ENCODE measurements at regions not wholly inside any gene's neighbourhood (a gene's known extent, or its start where the extent isn't known, plus 50 kb on each side); places are given as distances from the start of the nearest gene placed in this dataset.
A peak's percentile ranks its signal among the peaks of the same experiment; 100 is the strongest.
"Not testable (repeated sequence)": the region's sequence is repeated elsewhere in the genome, so short reads cannot be mapped to it uniquely, and the experiment has no call there.

- intact Hi-C loops (cut with micrococcal nuclease); ATAC-seq; DNase-seq: not testable (repeated sequence)
These were observed 138.6 kb downstream of the LCA5 start for GRCh38 chr6:79398617-79399016.

GRCh38 chr6:79396625-79397024 is 140.6 kb downstream of the LCA5 start:
- DNase-seq (no peak), ATAC-seq (no peak)
- intact Hi-C loops (cut with micrococcal nuclease), result no loop called here

- ATAC-seq, result peak; percentile 84
- intact Hi-C loops (cut with micrococcal nuclease), result no loop called here
- no peak for DNase-seq
These were observed 142.5 kb downstream of the LCA5 start for GRCh38 chr6:79394690-79395089.

- intact Hi-C loops (cut with micrococcal nuclease), result no loop called here
- DNase-seq, result no peak
- no peak for ATAC-seq
These were observed 145.1 kb downstream of the LCA5 start for GRCh38 chr6:79392094-79392493.

GRCh38 chr6:79391480-79391879 is 145.8 kb downstream of the LCA5 start:
- no peak for ATAC-seq
- no peak for DNase-seq
- intact Hi-C loops (cut with micrococcal nuclease), result no loop called here

- DNase-seq, result no peak
- intact Hi-C loops (cut with micrococcal nuclease), result no loop called here
- ATAC-seq, result peak; percentile 37
These were observed 151.3 kb downstream of the LCA5 start for GRCh38 chr6:79385893-79386292.

GRCh38 chr6:79385333-79385732 is 150.9 kb upstream of the HMGN3 start:
- ATAC-seq, result no peak
- DNase-seq, result no peak
- intact Hi-C loops (cut with micrococcal nuclease), result no loop called here

- DNase-seq, result no peak
- intact Hi-C loops (cut with micrococcal nuclease), result no loop called here
- peak; percentile 45 for ATAC-seq
These were observed 150.4 kb upstream of the HMGN3 start for GRCh38 chr6:79384845-79385244.

GRCh38 chr6:79378957-79379356 is 144.5 kb upstream of the HMGN3 start:
- ATAC-seq (no peak), DNase-seq (no peak)
- intact Hi-C loops (cut with micrococcal nuclease), result no loop called here

- no peak for DNase-seq
- intact Hi-C loops (cut with micrococcal nuclease), result no loop called here
- no peak for ATAC-seq
These were observed 143.4 kb upstream of the HMGN3 start for GRCh38 chr6:79377888-79378348.

- intact Hi-C loops (cut with micrococcal nuclease), result no loop called here
- DNase-seq (no peak), ATAC-seq (no peak)
These were observed 142.6 kb upstream of the HMGN3 start for GRCh38 chr6:79377047-79377446.

- ATAC-seq (no peak), DNase-seq (no peak)
- intact Hi-C loops (cut with micrococcal nuclease), result no loop called here
These were observed 141.3 kb upstream of the HMGN3 start for GRCh38 chr6:79375635-79376337.

- ATAC-seq, result no peak
- intact Hi-C loops (cut with micrococcal nuclease), result no loop called here
- DNase-seq, result no peak
These were observed 139.8 kb upstream of the HMGN3 start for GRCh38 chr6:79374308-79374707.

GRCh38 chr6:79373880-79374279 is 139.4 kb upstream of the HMGN3 start:
- DNase-seq, result no peak
- intact Hi-C loops (cut with micrococcal nuclease), result no loop called here
- no peak for ATAC-seq

GRCh38 chr6:79373246-79373645 is 138.8 kb upstream of the HMGN3 start:
- intact Hi-C loops (cut with micrococcal nuclease), result no loop called here
- DNase-seq (no peak), ATAC-seq (no peak)

- no peak for DNase-seq
- intact Hi-C loops (cut with micrococcal nuclease), result no loop called here
- ATAC-seq, result no peak
These were observed 138.3 kb upstream of the HMGN3 start for GRCh38 chr6:79372757-79373156.

- ATAC-seq (no peak), DNase-seq (no peak)
- intact Hi-C loops (cut with micrococcal nuclease), result no loop called here
These were observed 134.5 kb upstream of the HMGN3 start for GRCh38 chr6:79369026-79369425.

GRCh38 chr6:79363441-79363840 is 129.0 kb upstream of the HMGN3 start:
- ATAC-seq; DNase-seq; intact Hi-C loops (cut with micrococcal nuclease): not testable (repeated sequence)

GRCh38 chr6:79361074-79361473 is 126.6 kb upstream of the HMGN3 start:
- DNase-seq; ATAC-seq; intact Hi-C loops (cut with micrococcal nuclease): not testable (repeated sequence)

GRCh38 chr6:79353226-79353625 is 118.7 kb upstream of the HMGN3 start:
- ATAC-seq (no peak), DNase-seq (no peak)
- intact Hi-C loops (cut with micrococcal nuclease), result no loop called here

GRCh38 chr6:79338493-79338892 is 104.0 kb upstream of the HMGN3 start:
- DNase-seq, result no peak
- intact Hi-C loops (cut with micrococcal nuclease), result no loop called here
- no peak for ATAC-seq

All from left ventricle myocardium superior (tissue), 1 donor.